PFSK-1 (cell line): ENCODE measurements at regions not wholly inside any gene's neighbourhood (a gene's known extent, or its start where the extent isn't known, plus 50 kb on each side); places are given as distances from the start of the nearest gene placed in this dataset.

Experiments used
- FOXP2 ChIP-seq: optimal IDR thresholded peaks from 2 replicates; pipeline ENCODE3; 2011; ENCODE audit warnings: borderline replicate concordance, control low read depth, inconsistent platforms; ENCODE audit not compliant: insufficient read depth; ENCODE audit errors: extremely low read length, extremely low read depth
- POLR2AphosphoS5 ChIP-seq: IDR thresholded peaks from 2 replicates; pipeline ENCODE4 v1.6.1; 2012; ENCODE audit warnings: low read depth, mild to moderate bottlenecking, control low read depth, low read length, moderate library complexity
- SIN3A ChIP-seq: IDR thresholded peaks from 2 replicates; pipeline ENCODE4 v1.6.1; 2012; ENCODE audit warnings: mild to moderate bottlenecking, low read length, moderate library complexity, borderline replicate concordance; ENCODE audit not compliant: insufficient read depth
- TAF1 ChIP-seq: IDR thresholded peaks from 2 replicates; pipeline ENCODE4 v1.6.1; 2012; ENCODE audit warnings: low read length, control low read depth, borderline replicate concordance; ENCODE audit not compliant: insufficient read depth
- TF ChIP-seq, protein P1 (sequence below), 2 experiments: IDR thresholded peaks; 2 replicates each; pipeline versions ENCODE4 v1.6.1 to v1.8.0; 2011 to 2012; ENCODE audit warnings: low read depth in 2 of 2, low read length in 2 of 2, control low read depth in 1 of 2, inconsistent platforms in 1 of 2, mild to moderate bottlenecking in 1 of 2, moderate library complexity in 1 of 2; ENCODE audit not compliant: insufficient read depth in 1 of 2

DNA sequence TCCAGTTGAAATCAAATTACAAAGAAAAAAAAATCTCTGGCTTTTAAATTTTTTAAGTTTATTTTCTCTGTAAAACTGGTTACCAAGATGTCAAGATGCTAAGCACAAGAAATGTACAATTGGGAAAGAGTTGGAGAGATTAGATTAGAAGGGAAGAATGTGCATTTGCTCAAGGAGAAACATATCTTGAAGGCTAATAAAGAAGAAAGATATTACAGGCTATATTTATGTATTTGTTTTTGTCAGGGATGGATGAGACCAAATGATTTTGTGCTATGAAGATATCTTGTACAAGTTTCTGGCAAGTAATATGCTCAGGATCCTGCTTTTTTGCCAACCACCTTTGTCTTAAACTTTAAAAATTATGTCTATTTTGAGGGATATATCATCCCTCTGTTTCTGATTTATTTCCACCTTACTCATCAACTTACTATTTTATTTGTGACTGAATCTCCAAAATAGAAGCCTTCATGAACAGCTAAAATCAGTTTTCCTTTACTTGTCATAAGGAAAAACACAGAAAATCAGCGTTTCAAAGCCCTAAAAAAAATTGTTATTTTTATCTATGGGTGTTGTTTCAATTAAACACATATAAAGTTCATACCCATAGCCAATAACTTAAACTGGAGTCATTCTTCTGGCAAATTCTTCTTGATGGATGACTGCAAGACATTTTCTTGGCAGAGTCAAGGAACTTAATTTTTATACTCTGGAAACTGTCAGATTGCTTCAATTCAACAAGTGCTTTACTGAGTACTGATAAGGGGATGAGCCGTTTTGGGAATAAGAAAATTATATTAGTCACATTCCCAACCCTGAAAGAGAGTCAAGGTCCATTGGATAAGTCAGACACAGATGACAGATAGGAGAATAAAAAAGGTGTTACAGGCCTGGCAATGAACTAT, 141.8 kb downstream of the CTH start:
- no peak for TF ChIP-seq POLR2AphosphoS5
- TF ChIP-seq, protein P1, sequence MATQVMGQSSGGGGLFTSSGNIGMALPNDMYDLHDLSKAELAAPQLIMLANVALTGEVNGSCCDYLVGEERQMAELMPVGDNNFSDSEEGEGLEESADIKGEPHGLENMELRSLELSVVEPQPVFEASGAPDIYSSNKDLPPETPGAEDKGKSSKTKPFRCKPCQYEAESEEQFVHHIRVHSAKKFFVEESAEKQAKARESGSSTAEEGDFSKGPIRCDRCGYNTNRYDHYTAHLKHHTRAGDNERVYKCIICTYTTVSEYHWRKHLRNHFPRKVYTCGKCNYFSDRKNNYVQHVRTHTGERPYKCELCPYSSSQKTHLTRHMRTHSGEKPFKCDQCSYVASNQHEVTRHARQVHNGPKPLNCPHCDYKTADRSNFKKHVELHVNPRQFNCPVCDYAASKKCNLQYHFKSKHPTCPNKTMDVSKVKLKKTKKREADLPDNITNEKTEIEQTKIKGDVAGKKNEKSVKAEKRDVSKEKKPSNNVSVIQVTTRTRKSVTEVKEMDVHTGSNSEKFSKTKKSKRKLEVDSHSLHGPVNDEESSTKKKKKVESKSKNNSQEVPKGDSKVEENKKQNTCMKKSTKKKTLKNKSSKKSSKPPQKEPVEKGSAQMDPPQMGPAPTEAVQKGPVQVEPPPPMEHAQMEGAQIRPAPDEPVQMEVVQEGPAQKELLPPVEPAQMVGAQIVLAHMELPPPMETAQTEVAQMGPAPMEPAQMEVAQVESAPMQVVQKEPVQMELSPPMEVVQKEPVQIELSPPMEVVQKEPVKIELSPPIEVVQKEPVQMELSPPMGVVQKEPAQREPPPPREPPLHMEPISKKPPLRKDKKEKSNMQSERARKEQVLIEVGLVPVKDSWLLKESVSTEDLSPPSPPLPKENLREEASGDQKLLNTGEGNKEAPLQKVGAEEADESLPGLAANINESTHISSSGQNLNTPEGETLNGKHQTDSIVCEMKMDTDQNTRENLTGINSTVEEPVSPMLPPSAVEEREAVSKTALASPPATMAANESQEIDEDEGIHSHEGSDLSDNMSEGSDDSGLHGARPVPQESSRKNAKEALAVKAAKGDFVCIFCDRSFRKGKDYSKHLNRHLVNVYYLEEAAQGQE (IDR thresholded peaks at IDR 0.05; ENCODE audit: insufficient read depth in 1 of 2, low read depth in 2 of 2, low read length in 2 of 2): no peak
- TF ChIP-seq TAF1: no peak
- no peak for TF ChIP-seq FOXP2
- TF ChIP-seq SIN3A: no peak
